ENCODE measurements at regions not wholly inside any gene's neighbourhood (a gene's known extent, or its start where the extent isn't known, plus 50 kb on each side); places are given as distances from the start of the nearest gene placed in this dataset.

- TF ChIP-seq CTCF (IDR thresholded peaks at IDR 0.05; ENCODE audit: insufficient read depth, low read length, missing control alignments): no peak
- CTCF ChIA-PET: no interaction called here
Measured at GRCh38 chr11:130587658-130588057, 139.2 kb downstream of the ADAMTS15 start.

GRCh38 chr11:130588471-130588870, 140.0 kb downstream of the ADAMTS15 start:
- POLR2A ChIA-PET: no interaction called here
- CTCF ChIA-PET: no interaction called here
- DNase-seq (ENCODE audit: low read depth, low spot score): no peak
- no peak for TF ChIP-seq CTCF (IDR thresholded peaks at IDR 0.05; ENCODE audit: insufficient read depth, low read length, missing control alignments)
- H3K4me3 ChIP-seq (ENCODE audit: low read depth, low read length): no peak overlapping the region

More at GRCh38 chr11:130587658-130588057, 139.2 kb downstream of the ADAMTS15 start:
- POLR2A ChIA-PET: no interaction called here
- DNase-seq (ENCODE audit: low read depth, low spot score): no peak
- H3K4me3 ChIP-seq (ENCODE audit: low read depth, low read length): no peak overlapping the region

- no peak for TF ChIP-seq CTCF (IDR thresholded peaks at IDR 0.05; ENCODE audit: insufficient read depth, low read length, missing control alignments)
- H3K4me3 ChIP-seq (ENCODE audit: low read depth, low read length): no peak overlapping the region
- ChIA-PET POLR2A (no interaction called here), CTCF (no interaction called here)
- DNase-seq (ENCODE audit: low read depth, low spot score): no peak
Measured at GRCh38 chr11:130592056-130592455, 143.6 kb downstream of the ADAMTS15 start.

GRCh38 chr11:130593064-130593463, 144.6 kb downstream of the ADAMTS15 start:
- no peak for TF ChIP-seq CTCF (IDR thresholded peaks at IDR 0.05; ENCODE audit: insufficient read depth, low read length, missing control alignments)
- H3K4me3 ChIP-seq (ENCODE audit: low read depth, low read length): no peak overlapping the region
- ChIA-PET POLR2A (no interaction called here), CTCF (no interaction called here)
- DNase-seq (ENCODE audit: low read depth, low spot score): no peak

GRCh38 chr11:130598433-130598832, 150.0 kb downstream of the ADAMTS15 start:
- no peak for DNase-seq (ENCODE audit: low read depth, low spot score)
- POLR2A ChIA-PET: no interaction called here
- no peak overlapping the region for H3K4me3 ChIP-seq (ENCODE audit: low read depth, low read length)
- CTCF ChIA-PET: interaction anchor here (1.6 kb wide), 1 partner anchor 25 kb away, joined by 3 read pairs; no protein-coding TSS in a partner anchor
- TF ChIP-seq CTCF (IDR thresholded peaks at IDR 0.05; ENCODE audit: insufficient read depth, low read length, missing control alignments): no peak

GRCh38 chr11:130599073-130599654, 150.7 kb downstream of the ADAMTS15 start:
- ChIA-PET POLR2A (no interaction called here), CTCF (no interaction called here)
- TF ChIP-seq CTCF (IDR thresholded peaks at IDR 0.05; ENCODE audit: insufficient read depth, low read length, missing control alignments): no peak
- no peak overlapping the region for H3K4me3 ChIP-seq (ENCODE audit: low read depth, low read length)
- no peak for DNase-seq (ENCODE audit: low read depth, low spot score)
